ENCODE measurements at regions not wholly inside any gene's neighbourhood (a gene's known extent, or its start where the extent isn't known, plus 50 kb on each side); places are given as distances from the start of the nearest gene placed in this dataset.

DNA sequence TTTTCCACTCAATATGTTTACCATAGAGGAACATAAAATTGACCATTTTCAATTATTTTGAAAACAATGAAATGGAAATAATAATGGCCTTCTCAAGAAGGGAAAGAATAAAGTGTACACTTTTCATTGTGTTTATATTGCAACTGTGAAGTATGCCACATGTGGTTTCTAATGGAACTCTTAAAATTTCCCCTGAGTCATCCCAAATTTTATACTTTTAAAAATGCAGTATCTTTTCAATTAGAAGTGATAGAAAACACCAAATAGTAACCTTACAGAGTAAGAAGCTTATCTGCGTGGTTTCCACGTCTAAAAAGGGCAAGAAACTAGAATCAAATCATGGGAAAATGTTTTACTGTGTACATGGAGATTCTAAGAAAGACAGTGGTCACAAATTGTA lies 70.0 kb downstream of the SCG2 start:
- DNase-seq: no peak

DNA sequence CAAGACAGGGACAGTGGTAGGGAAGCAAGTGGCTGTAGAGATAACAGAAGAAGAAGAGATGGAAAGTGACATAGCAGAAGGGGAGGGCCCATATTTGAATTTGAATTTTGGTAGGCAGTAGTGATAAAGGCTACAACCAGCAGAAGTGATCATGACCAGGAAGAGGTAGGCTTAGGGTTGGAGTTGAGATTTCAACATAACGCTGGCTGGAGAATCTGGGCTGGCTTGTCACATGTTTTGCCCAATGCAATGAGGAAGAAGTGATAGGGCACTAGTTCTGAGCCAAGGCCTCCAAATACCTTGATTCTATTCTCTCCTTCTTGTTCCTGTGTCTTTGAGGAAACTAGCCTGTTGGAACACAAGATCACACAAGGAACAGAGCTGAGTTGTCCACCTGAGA lies 69.4 kb downstream of the SCG2 start:
- no peak for DNase-seq

DNA sequence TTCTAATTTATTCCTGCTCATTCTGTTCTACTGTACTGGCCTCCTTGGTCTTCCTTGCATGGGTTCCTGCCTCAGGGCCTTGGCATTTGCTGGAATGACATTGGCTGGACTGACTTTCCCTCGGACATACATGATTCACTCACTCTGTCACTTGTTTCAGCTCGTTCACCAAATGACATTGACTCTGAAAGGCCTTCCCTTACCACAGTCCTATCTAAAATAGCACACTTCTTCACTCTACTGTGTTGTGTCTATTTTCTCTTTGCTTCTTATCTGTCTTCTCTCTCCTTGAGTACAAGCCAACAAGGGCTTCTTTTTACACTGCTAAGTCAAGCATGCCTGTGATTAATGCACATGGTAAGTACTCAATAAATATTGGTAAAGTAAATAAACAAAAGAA lies 65.6 kb downstream of the SCG2 start:
- DNase-seq: no peak

- DNase-seq: no peak
These were observed 65.0 kb downstream of the SCG2 start for GRCh38 chr2:223537115-223537514.

- DNase-seq: no peak
These were observed 64.2 kb downstream of the SCG2 start for GRCh38 chr2:223537651-223538601.

DNA sequence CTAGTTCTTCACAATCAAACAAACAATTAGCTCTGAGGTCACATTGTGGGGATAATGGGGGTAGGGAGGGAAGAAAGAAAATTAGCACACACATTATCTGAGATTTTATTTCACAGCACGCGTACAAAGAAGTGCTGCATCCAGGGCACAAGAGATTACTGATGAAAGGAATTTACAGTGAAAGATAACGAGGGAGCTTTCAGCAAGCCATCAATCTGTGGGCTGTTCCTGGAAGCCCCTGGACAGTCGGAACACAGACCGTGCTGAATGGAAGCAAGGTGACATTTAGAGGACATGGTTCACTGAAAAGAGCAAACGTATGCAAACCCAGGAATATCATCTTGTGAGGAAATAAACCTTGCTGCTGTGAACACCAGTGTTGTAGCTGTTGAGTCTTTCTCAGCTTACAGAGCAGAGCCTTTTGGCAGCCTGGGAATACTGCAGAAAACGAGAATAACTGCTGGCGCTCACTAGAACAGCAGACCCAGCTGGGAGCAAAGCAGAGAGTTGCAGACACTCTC lies 63.2 kb downstream of the SCG2 start:
- no peak for DNase-seq

GRCh38 chr2:223541546-223541945 lies 60.6 kb downstream of the SCG2 start:
- DNase-seq: no peak

DNA sequence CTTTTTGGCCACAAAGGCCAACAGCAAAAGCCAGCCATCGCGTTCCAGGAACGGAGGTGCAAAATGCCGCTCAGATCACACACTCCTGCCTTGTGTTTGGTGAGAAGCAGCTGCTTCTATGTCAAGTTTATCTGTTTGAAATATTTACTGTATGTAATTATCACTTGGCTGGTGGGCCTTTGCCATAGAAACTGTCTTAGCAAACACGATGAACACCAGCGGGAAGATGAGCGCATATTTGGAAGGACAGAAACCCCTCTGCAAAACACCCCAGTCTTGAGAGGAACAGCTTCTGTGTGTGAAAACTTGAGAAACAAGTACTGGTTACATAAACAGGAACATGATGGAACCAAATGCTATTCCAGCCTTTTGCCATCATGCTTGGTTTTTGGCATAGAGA lies 59.7 kb downstream of the SCG2 start:
- no peak for DNase-seq

DNA sequence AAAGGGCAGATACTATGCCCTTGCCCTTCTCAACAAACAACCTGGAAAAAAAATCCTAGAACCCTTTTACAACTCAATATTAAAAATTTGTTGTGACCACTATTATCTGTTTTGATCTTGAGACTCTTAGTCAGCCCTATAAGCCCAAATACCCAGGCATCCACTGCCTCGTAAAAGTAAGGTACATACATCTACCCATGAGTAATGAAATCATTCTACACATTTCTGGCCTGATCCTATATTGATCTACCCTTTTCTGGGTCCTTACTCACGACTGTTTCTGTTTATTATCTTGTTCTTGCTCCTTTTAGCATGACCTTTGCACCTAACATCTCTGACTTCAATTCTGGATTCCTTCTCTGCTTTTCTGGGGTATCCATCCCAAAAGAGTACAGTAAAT lies 56.8 kb downstream of the SCG2 start:
- DNase-seq: no peak

DNA sequence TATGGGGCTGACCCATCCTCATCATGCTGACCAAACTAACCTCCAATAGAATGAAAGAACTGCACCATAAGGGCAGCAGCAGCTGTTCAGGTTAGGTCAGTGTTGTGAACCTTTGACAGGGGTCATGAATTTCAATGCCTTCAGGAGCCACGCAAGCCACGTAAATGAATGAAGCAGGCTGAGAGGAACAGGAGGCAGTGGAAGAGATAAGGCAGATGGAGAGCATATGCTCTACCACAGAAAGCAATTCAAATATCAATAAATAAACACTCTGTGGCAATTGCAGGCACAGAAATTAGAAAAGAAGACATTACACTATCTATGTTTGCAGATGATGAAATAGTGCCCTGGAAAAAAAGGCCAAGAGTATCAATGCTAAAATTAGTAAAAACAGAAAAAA lies 56.3 kb downstream of the SCG2 start:
- no peak for DNase-seq
